A673 (cell line): ENCODE measurements at regions not wholly inside any gene's neighbourhood (a gene's known extent, or its start where the extent isn't known, plus 50 kb on each side); places are given as distances from the start of the nearest gene placed in this dataset.

Experiments
- CTCF ChIP-seq: fragments of 300-800, 200-600 bp; sonication (generic); conservative IDR thresholded peaks from 2 replicates; pipeline ENCODE4 v1.5.1; 2017; ENCODE audit warnings: low read depth, mild to moderate bottlenecking, antibody characterized with exemption, low read length, moderate library complexity, mixed read lengths
- EZH2 ChIP-seq: fragments of 200-600 bp; sonication (generic); IDR thresholded peaks from 2 replicates; pipeline ENCODE4 v1.6.1; 2017; ENCODE audit warnings: borderline replicate concordance, low read depth, mild to moderate bottlenecking, mixed read lengths, antibody characterized with exemption, low read length; ENCODE audit not compliant: poor library complexity, severe bottlenecking

GRCh38 chr21:22795091-22795490 lies 1796.9 kb downstream of the NCAM2 start:
- TF ChIP-seq CTCF (no peak), EZH2 (no peak)
